ENCODE measurements at regions not wholly inside any gene's neighbourhood (a gene's known extent, or its start where the extent isn't known, plus 50 kb on each side); places are given as distances from the start of the nearest gene placed in this dataset.

GRCh38 chr5:1661831-1662558 lies 137.6 kb downstream of the MRPL36 start (continued):
- TF ChIP-seq, protein P1, sequence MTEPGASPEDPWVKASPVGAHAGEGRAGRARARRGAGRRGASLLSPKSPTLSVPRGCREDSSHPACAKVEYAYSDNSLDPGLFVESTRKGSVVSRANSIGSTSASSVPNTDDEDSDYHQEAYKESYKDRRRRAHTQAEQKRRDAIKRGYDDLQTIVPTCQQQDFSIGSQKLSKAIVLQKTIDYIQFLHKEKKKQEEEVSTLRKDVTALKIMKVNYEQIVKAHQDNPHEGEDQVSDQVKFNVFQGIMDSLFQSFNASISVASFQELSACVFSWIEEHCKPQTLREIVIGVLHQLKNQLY (CRISPR knock-in tag; IDR thresholded peaks at IDR 0.05), result no peak
- no peak for TF ChIP-seq KAT7 (CRISPR knock-in tag; IDR thresholded peaks at IDR 0.05; ENCODE audit: borderline replicate concordance)
- no peak for TF ChIP-seq SMAD4 (CRISPR knock-in tag; IDR thresholded peaks at IDR 0.05)
- TF ChIP-seq ZBTB43 (CRISPR knock-in tag; IDR thresholded peaks at IDR 0.05), result no peak
- TF ChIP-seq ARID4B (CRISPR knock-in tag; IDR thresholded peaks at IDR 0.05; ENCODE audit: borderline replicate concordance), result no peak
- no peak for TF ChIP-seq PREB (CRISPR knock-in tag; IDR thresholded peaks at IDR 0.05; ENCODE audit: borderline replicate concordance)
- no peak for TF ChIP-seq NFYB (CRISPR knock-in tag; conservative IDR thresholded peaks at IDR 0.05; ENCODE audit: low read depth)

DNA sequence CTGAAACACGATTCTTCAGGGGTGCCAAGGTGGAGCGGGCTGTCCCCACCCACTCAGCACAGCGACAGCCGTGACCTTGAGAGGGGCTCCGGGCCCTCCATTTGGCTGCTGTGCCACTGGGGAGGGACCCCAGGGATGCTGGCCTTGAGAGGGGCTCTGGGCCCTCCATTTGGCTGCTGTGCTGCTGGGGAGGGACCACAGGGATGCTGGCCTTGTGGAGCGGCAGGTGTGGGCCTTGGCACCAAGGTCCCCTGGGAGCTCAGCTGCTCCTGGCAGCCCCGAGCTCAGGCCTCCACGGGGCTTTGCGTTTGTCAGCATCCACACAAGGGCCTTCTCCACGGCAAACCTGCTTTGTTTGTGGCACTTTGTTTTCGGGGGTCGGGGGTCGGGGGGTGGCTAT lies 137.6 kb upstream of the LPCAT1 start:
- ATAC-seq, result no peak
- H3K27me3 Mint-ChIP-seq (ENCODE audit: low read depth), result peaks cover 12% of the 10 kb centered on the region
- no peaks in the 10 kb centered on the region for H3K36me3 Mint-ChIP-seq
- H3K9me3 Mint-ChIP-seq, result peaks cover 11% of the 10 kb centered on the region
- DNase-seq (ENCODE audit: low spot score), result no peak
- POLR2A ChIA-PET, result no interaction called here
- H3K4me3 Mint-ChIP-seq, result no peak overlapping the region
- H3K4me1 Mint-ChIP-seq, result peaks cover 7% of the 10 kb centered on the region; the same call in 1 of the 2 replicates
- no peak overlapping the region for H3K27ac Mint-ChIP-seq
- CTCF ChIA-PET, result interaction anchor here (1.0 kb wide), 1 partner anchor 16 kb away, joined by 4 read pairs; no protein-coding TSS in a partner anchor
- TF ChIP-seq, protein P2, sequence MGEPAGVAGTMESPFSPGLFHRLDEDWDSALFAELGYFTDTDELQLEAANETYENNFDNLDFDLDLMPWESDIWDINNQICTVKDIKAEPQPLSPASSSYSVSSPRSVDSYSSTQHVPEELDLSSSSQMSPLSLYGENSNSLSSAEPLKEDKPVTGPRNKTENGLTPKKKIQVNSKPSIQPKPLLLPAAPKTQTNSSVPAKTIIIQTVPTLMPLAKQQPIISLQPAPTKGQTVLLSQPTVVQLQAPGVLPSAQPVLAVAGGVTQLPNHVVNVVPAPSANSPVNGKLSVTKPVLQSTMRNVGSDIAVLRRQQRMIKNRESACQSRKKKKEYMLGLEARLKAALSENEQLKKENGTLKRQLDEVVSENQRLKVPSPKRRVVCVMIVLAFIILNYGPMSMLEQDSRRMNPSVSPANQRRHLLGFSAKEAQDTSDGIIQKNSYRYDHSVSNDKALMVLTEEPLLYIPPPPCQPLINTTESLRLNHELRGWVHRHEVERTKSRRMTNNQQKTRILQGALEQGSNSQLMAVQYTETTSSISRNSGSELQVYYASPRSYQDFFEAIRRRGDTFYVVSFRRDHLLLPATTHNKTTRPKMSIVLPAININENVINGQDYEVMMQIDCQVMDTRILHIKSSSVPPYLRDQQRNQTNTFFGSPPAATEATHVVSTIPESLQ (CRISPR knock-in tag; IDR thresholded peaks at IDR 0.05), result no peak
- TF ChIP-seq GRHL2 (CRISPR knock-in tag; IDR thresholded peaks at IDR 0.05; ENCODE audit: insufficient replicate concordance, severe bottlenecking) (no peak), RELA (CRISPR knock-in tag; IDR thresholded peaks at IDR 0.05; ENCODE audit: borderline replicate concordance) (no peak), CDX4 (CRISPR knock-in tag; IDR thresholded peaks at IDR 0.05; ENCODE audit: borderline replicate concordance) (no peak), USF2 (CRISPR knock-in tag; IDR thresholded peaks at IDR 0.05) (no peak)
- TF ChIP-seq, protein P3, sequence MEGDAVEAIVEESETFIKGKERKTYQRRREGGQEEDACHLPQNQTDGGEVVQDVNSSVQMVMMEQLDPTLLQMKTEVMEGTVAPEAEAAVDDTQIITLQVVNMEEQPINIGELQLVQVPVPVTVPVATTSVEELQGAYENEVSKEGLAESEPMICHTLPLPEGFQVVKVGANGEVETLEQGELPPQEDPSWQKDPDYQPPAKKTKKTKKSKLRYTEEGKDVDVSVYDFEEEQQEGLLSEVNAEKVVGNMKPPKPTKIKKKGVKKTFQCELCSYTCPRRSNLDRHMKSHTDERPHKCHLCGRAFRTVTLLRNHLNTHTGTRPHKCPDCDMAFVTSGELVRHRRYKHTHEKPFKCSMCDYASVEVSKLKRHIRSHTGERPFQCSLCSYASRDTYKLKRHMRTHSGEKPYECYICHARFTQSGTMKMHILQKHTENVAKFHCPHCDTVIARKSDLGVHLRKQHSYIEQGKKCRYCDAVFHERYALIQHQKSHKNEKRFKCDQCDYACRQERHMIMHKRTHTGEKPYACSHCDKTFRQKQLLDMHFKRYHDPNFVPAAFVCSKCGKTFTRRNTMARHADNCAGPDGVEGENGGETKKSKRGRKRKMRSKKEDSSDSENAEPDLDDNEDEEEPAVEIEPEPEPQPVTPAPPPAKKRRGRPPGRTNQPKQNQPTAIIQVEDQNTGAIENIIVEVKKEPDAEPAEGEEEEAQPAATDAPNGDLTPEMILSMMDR (IDR thresholded peaks at IDR 0.05), result no peak
- TF ChIP-seq, protein P4, sequence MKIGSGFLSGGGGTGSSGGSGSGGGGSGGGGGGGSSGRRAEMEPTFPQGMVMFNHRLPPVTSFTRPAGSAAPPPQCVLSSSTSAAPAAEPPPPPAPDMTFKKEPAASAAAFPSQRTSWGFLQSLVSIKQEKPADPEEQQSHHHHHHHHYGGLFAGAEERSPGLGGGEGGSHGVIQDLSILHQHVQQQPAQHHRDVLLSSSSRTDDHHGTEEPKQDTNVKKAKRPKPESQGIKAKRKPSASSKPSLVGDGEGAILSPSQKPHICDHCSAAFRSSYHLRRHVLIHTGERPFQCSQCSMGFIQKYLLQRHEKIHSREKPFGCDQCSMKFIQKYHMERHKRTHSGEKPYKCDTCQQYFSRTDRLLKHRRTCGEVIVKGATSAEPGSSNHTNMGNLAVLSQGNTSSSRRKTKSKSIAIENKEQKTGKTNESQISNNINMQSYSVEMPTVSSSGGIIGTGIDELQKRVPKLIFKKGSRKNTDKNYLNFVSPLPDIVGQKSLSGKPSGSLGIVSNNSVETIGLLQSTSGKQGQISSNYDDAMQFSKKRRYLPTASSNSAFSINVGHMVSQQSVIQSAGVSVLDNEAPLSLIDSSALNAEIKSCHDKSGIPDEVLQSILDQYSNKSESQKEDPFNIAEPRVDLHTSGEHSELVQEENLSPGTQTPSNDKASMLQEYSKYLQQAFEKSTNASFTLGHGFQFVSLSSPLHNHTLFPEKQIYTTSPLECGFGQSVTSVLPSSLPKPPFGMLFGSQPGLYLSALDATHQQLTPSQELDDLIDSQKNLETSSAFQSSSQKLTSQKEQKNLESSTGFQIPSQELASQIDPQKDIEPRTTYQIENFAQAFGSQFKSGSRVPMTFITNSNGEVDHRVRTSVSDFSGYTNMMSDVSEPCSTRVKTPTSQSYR (CRISPR knock-in tag; IDR thresholded peaks at IDR 0.05), result no peak
- TF ChIP-seq, protein P5, sequence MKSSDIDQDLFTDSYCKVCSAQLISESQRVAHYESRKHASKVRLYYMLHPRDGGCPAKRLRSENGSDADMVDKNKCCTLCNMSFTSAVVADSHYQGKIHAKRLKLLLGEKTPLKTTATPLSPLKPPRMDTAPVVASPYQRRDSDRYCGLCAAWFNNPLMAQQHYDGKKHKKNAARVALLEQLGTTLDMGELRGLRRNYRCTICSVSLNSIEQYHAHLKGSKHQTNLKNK (CRISPR knock-in tag; IDR thresholded peaks at IDR 0.05), result no peak
- TF ChIP-seq, protein P6, sequence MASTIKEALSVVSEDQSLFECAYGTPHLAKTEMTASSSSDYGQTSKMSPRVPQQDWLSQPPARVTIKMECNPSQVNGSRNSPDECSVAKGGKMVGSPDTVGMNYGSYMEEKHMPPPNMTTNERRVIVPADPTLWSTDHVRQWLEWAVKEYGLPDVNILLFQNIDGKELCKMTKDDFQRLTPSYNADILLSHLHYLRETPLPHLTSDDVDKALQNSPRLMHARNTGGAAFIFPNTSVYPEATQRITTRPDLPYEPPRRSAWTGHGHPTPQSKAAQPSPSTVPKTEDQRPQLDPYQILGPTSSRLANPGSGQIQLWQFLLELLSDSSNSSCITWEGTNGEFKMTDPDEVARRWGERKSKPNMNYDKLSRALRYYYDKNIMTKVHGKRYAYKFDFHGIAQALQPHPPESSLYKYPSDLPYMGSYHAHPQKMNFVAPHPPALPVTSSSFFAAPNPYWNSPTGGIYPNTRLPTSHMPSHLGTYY (CRISPR knock-in tag; IDR thresholded peaks at IDR 0.05), result no peak

All from WTC11 (cell line).